ENCODE measurements at regions not wholly inside any gene's neighbourhood (a gene's known extent, or its start where the extent isn't known, plus 50 kb on each side); places are given as distances from the start of the nearest gene placed in this dataset.

DNA sequence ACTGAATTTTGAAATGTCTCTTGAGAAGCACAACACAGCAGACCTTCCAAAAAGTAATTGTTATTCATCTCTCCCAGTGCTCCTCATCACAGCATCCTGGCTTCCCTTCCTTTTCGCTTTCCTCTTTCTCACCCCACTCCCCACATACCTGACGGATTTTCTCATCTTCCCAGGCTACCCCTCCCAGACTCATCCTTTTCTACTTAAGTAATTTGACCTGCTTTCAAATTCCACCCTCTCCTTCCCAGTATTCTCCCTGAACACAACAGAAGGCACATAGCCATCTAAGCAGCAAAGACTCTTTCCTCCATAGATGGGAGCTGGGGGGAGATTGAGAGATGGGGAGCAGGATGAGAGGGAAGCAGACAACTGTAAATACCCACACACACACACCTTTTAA is 187.1 kb upstream of the STT3B start (continued):
- TF ChIP-seq, protein P1, sequence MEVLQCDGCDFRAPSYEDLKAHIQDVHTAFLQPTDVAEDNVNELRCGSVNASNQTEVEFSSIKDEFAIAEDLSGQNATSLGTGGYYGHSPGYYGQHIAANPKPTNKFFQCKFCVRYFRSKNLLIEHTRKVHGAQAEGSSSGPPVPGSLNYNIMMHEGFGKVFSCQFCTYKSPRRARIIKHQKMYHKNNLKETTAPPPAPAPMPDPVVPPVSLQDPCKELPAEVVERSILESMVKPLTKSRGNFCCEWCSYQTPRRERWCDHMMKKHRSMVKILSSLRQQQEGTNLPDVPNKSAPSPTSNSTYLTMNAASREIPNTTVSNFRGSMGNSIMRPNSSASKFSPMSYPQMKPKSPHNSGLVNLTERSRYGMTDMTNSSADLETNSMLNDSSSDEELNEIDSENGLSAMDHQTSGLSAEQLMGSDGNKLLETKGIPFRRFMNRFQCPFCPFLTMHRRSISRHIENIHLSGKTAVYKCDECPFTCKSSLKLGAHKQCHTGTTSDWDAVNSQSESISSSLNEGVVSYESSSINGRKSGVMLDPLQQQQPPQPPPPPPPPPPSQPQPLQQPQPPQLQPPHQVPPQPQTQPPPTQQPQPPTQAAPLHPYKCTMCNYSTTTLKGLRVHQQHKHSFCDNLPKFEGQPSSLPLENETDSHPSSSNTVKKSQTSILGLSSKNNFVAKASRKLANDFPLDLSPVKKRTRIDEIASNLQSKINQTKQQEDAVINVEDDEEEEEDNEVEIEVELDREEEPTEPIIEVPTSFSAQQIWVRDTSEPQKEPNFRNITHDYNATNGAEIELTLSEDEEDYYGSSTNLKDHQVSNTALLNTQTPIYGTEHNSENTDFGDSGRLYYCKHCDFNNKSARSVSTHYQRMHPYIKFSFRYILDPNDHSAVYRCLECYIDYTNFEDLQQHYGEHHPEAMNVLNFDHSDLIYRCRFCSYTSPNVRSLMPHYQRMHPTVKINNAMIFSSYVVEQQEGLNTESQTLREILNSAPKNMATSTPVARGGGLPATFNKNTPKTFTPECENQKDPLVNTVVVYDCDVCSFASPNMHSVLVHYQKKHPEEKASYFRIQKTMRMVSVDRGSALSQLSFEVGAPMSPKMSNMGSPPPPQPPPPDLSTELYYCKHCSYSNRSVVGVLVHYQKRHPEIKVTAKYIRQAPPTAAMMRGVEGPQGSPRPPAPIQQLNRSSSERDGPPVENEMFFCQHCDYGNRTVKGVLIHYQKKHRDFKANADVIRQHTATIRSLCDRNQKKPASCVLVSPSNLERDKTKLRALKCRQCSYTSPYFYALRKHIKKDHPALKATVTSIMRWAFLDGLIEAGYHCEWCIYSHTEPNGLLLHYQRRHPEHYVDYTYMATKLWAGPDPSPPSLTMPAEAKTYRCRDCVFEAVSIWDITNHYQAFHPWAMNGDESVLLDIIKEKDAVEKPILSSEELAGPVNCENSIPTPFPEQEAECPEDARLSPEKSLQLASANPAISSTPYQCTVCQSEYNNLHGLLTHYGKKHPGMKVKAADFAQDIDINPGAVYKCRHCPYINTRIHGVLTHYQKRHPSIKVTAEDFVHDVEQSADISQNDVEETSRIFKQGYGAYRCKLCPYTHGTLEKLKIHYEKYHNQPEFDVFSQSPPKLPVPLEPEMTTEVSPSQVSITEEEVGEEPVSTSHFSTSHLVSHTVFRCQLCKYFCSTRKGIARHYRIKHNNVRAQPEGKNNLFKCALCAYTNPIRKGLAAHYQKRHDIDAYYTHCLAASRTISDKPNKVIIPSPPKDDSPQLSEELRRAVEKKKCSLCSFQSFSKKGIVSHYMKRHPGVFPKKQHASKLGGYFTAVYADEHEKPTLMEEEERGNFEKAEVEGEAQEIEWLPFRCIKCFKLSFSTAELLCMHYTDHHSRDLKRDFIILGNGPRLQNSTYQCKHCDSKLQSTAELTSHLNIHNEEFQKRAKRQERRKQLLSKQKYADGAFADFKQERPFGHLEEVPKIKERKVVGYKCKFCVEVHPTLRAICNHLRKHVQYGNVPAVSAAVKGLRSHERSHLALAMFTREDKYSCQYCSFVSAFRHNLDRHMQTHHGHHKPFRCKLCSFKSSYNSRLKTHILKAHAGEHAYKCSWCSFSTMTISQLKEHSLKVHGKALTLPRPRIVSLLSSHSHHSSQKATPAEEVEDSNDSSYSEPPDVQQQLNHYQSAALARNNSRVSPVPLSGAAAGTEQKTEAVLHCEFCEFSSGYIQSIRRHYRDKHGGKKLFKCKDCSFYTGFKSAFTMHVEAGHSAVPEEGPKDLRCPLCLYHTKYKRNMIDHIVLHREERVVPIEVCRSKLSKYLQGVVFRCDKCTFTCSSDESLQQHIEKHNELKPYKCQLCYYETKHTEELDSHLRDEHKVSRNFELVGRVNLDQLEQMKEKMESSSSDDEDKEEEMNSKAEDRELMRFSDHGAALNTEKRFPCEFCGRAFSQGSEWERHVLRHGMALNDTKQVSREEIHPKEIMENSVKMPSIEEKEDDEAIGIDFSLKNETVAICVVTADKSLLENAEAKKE (CRISPR knock-in tag; IDR thresholded peaks at IDR 0.05): no peak
- TF ChIP-seq CREB1 (CRISPR knock-in tag; IDR thresholded peaks at IDR 0.05; ENCODE audit: low read depth) (no peak), EZH2phosphoT487 (IDR thresholded peaks at IDR 0.05; ENCODE audit: unreplicated experiment) (no peak), ZNF114 (CRISPR knock-in tag; IDR thresholded peaks at IDR 0.05) (no peak)
- TF ChIP-seq, protein P2, sequence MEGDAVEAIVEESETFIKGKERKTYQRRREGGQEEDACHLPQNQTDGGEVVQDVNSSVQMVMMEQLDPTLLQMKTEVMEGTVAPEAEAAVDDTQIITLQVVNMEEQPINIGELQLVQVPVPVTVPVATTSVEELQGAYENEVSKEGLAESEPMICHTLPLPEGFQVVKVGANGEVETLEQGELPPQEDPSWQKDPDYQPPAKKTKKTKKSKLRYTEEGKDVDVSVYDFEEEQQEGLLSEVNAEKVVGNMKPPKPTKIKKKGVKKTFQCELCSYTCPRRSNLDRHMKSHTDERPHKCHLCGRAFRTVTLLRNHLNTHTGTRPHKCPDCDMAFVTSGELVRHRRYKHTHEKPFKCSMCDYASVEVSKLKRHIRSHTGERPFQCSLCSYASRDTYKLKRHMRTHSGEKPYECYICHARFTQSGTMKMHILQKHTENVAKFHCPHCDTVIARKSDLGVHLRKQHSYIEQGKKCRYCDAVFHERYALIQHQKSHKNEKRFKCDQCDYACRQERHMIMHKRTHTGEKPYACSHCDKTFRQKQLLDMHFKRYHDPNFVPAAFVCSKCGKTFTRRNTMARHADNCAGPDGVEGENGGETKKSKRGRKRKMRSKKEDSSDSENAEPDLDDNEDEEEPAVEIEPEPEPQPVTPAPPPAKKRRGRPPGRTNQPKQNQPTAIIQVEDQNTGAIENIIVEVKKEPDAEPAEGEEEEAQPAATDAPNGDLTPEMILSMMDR (conservative IDR thresholded peaks at IDR 0.05; ENCODE audit: low read depth in 2 of 2): no peak

- Histone ChIP-seq H3K27me3 (ENCODE audit: insufficient read depth) (no peaks in the 10 kb centered on the region), H3K27ac (ENCODE audit: low read depth) (no peak overlapping the region), H3K79me2 (replicated peaks; ENCODE audit: insufficient read depth) (no peaks in the 10 kb centered on the region), H3K36me3 (ENCODE audit: insufficient read depth) (no peaks in the 10 kb centered on the region), H3K4me3 (no peak overlapping the region), H4K20me1 (replicated peaks; ENCODE audit: insufficient read depth) (no peaks in the 10 kb centered on the region), H3F3A (replicated peaks; ENCODE audit: low read depth) (no peaks in the 10 kb centered on the region), H3K4me1 (ENCODE audit: insufficient read depth) (peaks cover 13% of the 10 kb centered on the region), H3K4me2 (no peak overlapping the region), H2AFZ (no peak overlapping the region), H3K9me2 (ENCODE audit: insufficient read depth) (no peaks in the 10 kb centered on the region; the same call in 1 of the 2 replicates)
- Mint-ChIP-seq H3K27ac (no peak overlapping the region), H3K27me3 (ENCODE audit: insufficient read depth, low read depth, poor library complexity) (no peaks in the 10 kb centered on the region), H3K4me1 (peaks cover 19% of the 10 kb centered on the region), H3K9me3 (peaks cover 8% of the 10 kb centered on the region; the same call in 1 of the 3 replicates), H3K4me3 (no peak overlapping the region), H3K36me3 (ENCODE audit: low read depth) (no peaks in the 10 kb centered on the region; the same call in 2 of the 3 replicates)
- ATAC-seq (no peak), DNase-seq (ENCODE audit: low spot score) (no peak)
- TF ChIP-seq NANOG (IDR thresholded peaks at IDR 0.05; ENCODE audit: borderline replicate concordance) (no peak), JUNB (IDR thresholded peaks at IDR 0.05; ENCODE audit: unreplicated experiment) (no peak), REST (IDR thresholded peaks at IDR 0.05; ENCODE audit: unreplicated experiment) (no peak), ZNF114 (CRISPR knock-in tag; IDR thresholded peaks at IDR 0.05) (no peak), EZH2phosphoT487 (IDR thresholded peaks at IDR 0.05; ENCODE audit: unreplicated experiment) (no peak), EZH2 (IDR thresholded peaks at IDR 0.05; ENCODE audit: low read depth, unreplicated experiment) (no peak), CREB1 (CRISPR knock-in tag; IDR thresholded peaks at IDR 0.05; ENCODE audit: low read depth) (no peak), ETS1 (IDR thresholded peaks at IDR 0.05) (no peak)
Measured at GRCh38 chr3:31346542-31346979, 186.2 kb upstream of the STT3B start.
